ENCODE measurements at regions not wholly inside any gene's neighbourhood (a gene's known extent, or its start where the extent isn't known, plus 50 kb on each side); places are given as distances from the start of the nearest gene placed in this dataset.

- CTCF ChIA-PET (ENCODE audit: partially characterized antibody), result no interaction called here
- no peak overlapping the region for H3K56ac ChIP-seq (replicated peaks; ENCODE audit: insufficient read length, low read depth, low read length)
These were observed 130.4 kb upstream of the UBE2E2 start for GRCh38 chr3:23072693-23073092.

More at GRCh38 chr3:23072693-23073092, 130.4 kb upstream of the UBE2E2 start:
- H3K18ac ChIP-seq (ENCODE audit: extremely low read depth, low read length), result no peak overlapping the region
- H2BK12ac ChIP-seq (ENCODE audit: low read depth, low read length), result no peak overlapping the region; the same call in 1 of the 2 replicates
- no peak overlapping the region for H3K9ac ChIP-seq (replicated peaks in 1 of 4; ENCODE audit: extremely low read depth in 1 of 4, low read depth in 3 of 4, low read length in 3 of 4)
- no peak overlapping the region for H2BK5ac ChIP-seq (ENCODE audit: low read depth, low read length)
- POLR2A ChIA-PET (ENCODE audit: partially characterized antibody), result no interaction called here
- H2BK15ac ChIP-seq (ENCODE audit: low read length), result no peak overlapping the region; the same call in 1 of the 2 replicates
- no peak overlapping the region for H4K5ac ChIP-seq (ENCODE audit: insufficient read length, low read depth, low read length)
- no peak overlapping the region for H3K23ac ChIP-seq (ENCODE audit: insufficient read length)
- H4K91ac ChIP-seq (replicated peaks; ENCODE audit: insufficient read length, low read length), result no peak overlapping the region
- H2AK5ac ChIP-seq (ENCODE audit: low read depth, low read length), result no peak overlapping the region
- H2BK120ac ChIP-seq (replicated peaks; ENCODE audit: low read depth, low read length), result no peak overlapping the region
- H3K27ac ChIP-seq (ENCODE audit: low read depth, low read length), result no peak overlapping the region
- H4K8ac ChIP-seq (ENCODE audit: extremely low read depth, insufficient read depth, low read length), result no peak overlapping the region
- 0 out of 7 replicates have a peak, but pooled peaks cover 0 to 2% (median 0%) of the 10 kb centered on the region in 4 experiments for H3K27me3 ChIP-seq (replicated peaks in 1 of 4; ENCODE audit: control insufficient read depth in 3 of 4, extremely low read depth in 1 of 4, insufficient read depth in 3 of 4, low read length in 3 of 4)
- no peak overlapping the region for H3K4me2 ChIP-seq (ENCODE audit: insufficient read depth in 1 of 2, low read depth in 2 of 2, low read length in 2 of 2)
- no peaks in the 10 kb centered on the region for H3K79me1 ChIP-seq (ENCODE audit: low read depth, low read length)
- H4K20me1 ChIP-seq (replicated peaks in 1 of 2; ENCODE audit: control insufficient read depth in 1 of 2, insufficient read depth in 2 of 2, low read length in 2 of 2), result no peaks in the 10 kb centered on the region
- H2BK20ac ChIP-seq (ENCODE audit: low read length), result no peak overlapping the region
- no peak overlapping the region for H2AFZ ChIP-seq (ENCODE audit: low read length)
- no peak for TF ChIP-seq TAF7 (optimal IDR thresholded peaks at IDR 0.05; ENCODE audit: borderline replicate concordance, low read depth, low read length)
- TF ChIP-seq RNF2 (IDR thresholded peaks at IDR 0.05; ENCODE audit: borderline replicate concordance, low read depth, low read length, missing control alignments, poor library complexity, severe bottlenecking), result no peak
- TF ChIP-seq HDAC2 (IDR thresholded peaks at IDR 0.05; ENCODE audit: borderline replicate concordance in 1 of 2, low read depth in 2 of 2, low read length in 2 of 2), result no peak
- TF ChIP-seq ATF2 (IDR thresholded peaks at IDR 0.05; ENCODE audit: low read length), result no peak
- no peak for TF ChIP-seq CHD2 (IDR thresholded peaks at IDR 0.05; ENCODE audit: low read length)
- no peaks in the 10 kb centered on the region for H3K79me2 ChIP-seq (ENCODE audit: control insufficient read depth in 1 of 2, insufficient read depth in 2 of 2, low read length in 2 of 2)
- WGBS, 2 experiments (ENCODE audit: extremely low coverage in 1 of 2, insufficient coverage in 1 of 2, insufficient read length in 1 of 2, insufficient replicate concordance in 2 of 2, low coverage in 1 of 2, low lambda C conversion rate in 2 of 2, missing lambda C conversion rate in 1 of 2), result 95% methylated on average over 1 of the region's 1 CpG; no CpG with 5 or more reads in 1 of the 2 experiments
- no peaks in the 10 kb centered on the region for H3K9me3 ChIP-seq (ENCODE audit: insufficient read depth in 2 of 2, low read depth in 1 of 2, low read length in 1 of 2)
- H3K23me2 ChIP-seq (ENCODE audit: low read depth, low read length), result no peaks in the 10 kb centered on the region
- H3K36me3 ChIP-seq (ENCODE audit: control insufficient read depth in 2 of 4, insufficient read depth in 4 of 4, low read length in 3 of 4), result no peaks in the 10 kb centered on the region
- FAIRE-seq (no peak), DNase-seq (ENCODE audit: low read depth in 1 of 2, low spot score in 2 of 2) (no peak)
- H3K14ac ChIP-seq (ENCODE audit: insufficient read length), result no peak overlapping the region
- H3K4me3 ChIP-seq (ENCODE audit: extremely low read depth in 1 of 4, insufficient read depth in 2 of 4, low read depth in 3 of 4, low read length in 4 of 4), result no peak overlapping the region
- peaks cover under 1 to 9% (median 5%) of the 10 kb centered on the region in 4 experiments; a peak in 6 of 7 replicates for H3K4me1 ChIP-seq (replicated peaks in 1 of 4; ENCODE audit: control insufficient read depth in 3 of 4, insufficient read depth in 4 of 4, low read length in 3 of 4)
- H3K4ac ChIP-seq (replicated peaks; ENCODE audit: insufficient read length, low read depth, low read length), result no peak overlapping the region

All from H1 (cell line).